ENCODE measurements at regions not wholly inside any gene's neighbourhood (a gene's known extent, or its start where the extent isn't known, plus 50 kb on each side); places are given as distances from the start of the nearest gene placed in this dataset.

GRCh38 chr7:26043801-26044200, 108.2 kb upstream of the NFE2L3 start:
- TF ChIP-seq CTCF (IDR thresholded peaks at IDR 0.05), result no peak
- TF ChIP-seq POLR2A (IDR thresholded peaks at IDR 0.05), result no peak
- TF ChIP-seq POLR2AphosphoS5 (IDR thresholded peaks at IDR 0.05), result no peak

Data from breast epithelium (tissue), 3 donors.